Liver (tissue), 8 donors: ENCODE measurements at regions not wholly inside any gene's neighbourhood (a gene's known extent, or its start where the extent isn't known, plus 50 kb on each side); places are given as distances from the start of the nearest gene placed in this dataset.

ENCODE experiments used
- DNase-seq: peaks from one replicate; pipeline ENCODE4 v3.0.0-alpha.2; 2017; ENCODE audit warnings: low spot score
- H3K27ac ChIP-seq, 2 donors: one replicate each; pipeline ENCODE4 v1.7.0; 2013; ENCODE audit warnings: inconsistent platforms in 2 of 2, low read length in 2 of 2, control low read depth in 1 of 2, low read depth in 1 of 2, mild to moderate bottlenecking in 1 of 2
- H3K27me3 ChIP-seq, 4 donors: one replicate each; pipeline versions ENCODE4 v1.6.1 to v1.7.0; 2013; ENCODE audit warnings: low read length in 3 of 4, inconsistent platforms in 1 of 4, mild to moderate bottlenecking in 1 of 4, moderate library complexity in 1 of 4; ENCODE audit not compliant: control insufficient read depth in 4 of 4, insufficient read depth in 4 of 4
- H3K36me3 ChIP-seq, 4 donors: one replicate each; pipeline versions ENCODE4 v1.6.1 to v1.7.0; 2013; ENCODE audit warnings: low read length in 3 of 4, mild to moderate bottlenecking in 3 of 4, low read depth in 1 of 4, moderate library complexity in 1 of 4; ENCODE audit not compliant: control insufficient read depth in 4 of 4, insufficient read depth in 3 of 4
- H3K4me1 ChIP-seq, 4 donors: one replicate each; pipeline versions ENCODE4 v1.6.1 to v1.7.0; 2013; ENCODE audit warnings: low read length in 3 of 4, mild to moderate bottlenecking in 3 of 4, moderate library complexity in 1 of 4; ENCODE audit not compliant: control insufficient read depth in 4 of 4, insufficient read depth in 4 of 4
- H3K4me3 ChIP-seq, 3 donors: one replicate each; pipeline versions ENCODE4 v1.6.1 to v1.7.0; 2013; ENCODE audit warnings: low read length in 3 of 3, control low read depth in 1 of 3, low read depth in 1 of 3, mild to moderate bottlenecking in 1 of 3
- H3K9ac ChIP-seq, 2 donors: one replicate each; pipeline ENCODE4 v1.7.0; 2013; ENCODE audit warnings: low read length in 2 of 2, mild to moderate bottlenecking in 2 of 2, moderate library complexity in 2 of 2, control low read depth in 1 of 2, low read depth in 1 of 2
- H3K9me3 ChIP-seq, 4 donors: one replicate each; pipeline versions ENCODE4 v1.6.1 to v1.7.0; 2013; ENCODE audit warnings: low read length in 3 of 4; ENCODE audit not compliant: control insufficient read depth in 4 of 4
- EGR1 ChIP-seq, 2 donors: IDR thresholded peaks; 2 replicates each; pipeline ENCODE4 v1.6.1; 2016 to 2018; ENCODE audit warnings: antibody characterized with exemption in 2 of 2, low read depth in 2 of 2
- GABPA ChIP-seq, 2 donors: IDR thresholded peaks in 1 of 2; conservative IDR thresholded peaks in 1 of 2; 2 replicates each; pipeline ENCODE4 v1.6.1; 2016; ENCODE audit warnings: antibody characterized with exemption in 2 of 2, mild to moderate bottlenecking in 1 of 2, moderate library complexity in 1 of 2
- HNF4A ChIP-seq, 2 donors: conservative IDR thresholded peaks; 2 replicates each; pipeline ENCODE4 v1.6.1; 2016; ENCODE audit warnings: antibody characterized with exemption in 2 of 2, mild to moderate bottlenecking in 2 of 2
- HNF4G ChIP-seq: IDR thresholded peaks from 2 replicates; pipeline ENCODE4 v1.6.1; 2016; ENCODE audit warnings: antibody characterized with exemption
- JUND ChIP-seq, 2 donors: IDR thresholded peaks; 2 replicates each; pipeline ENCODE4 v1.6.1; 2016; ENCODE audit warnings: antibody characterized with exemption in 2 of 2
- NR2F2 ChIP-seq: IDR thresholded peaks from 2 replicates; pipeline ENCODE4 v1.6.1; 2016; ENCODE audit warnings: antibody characterized with exemption
- RAD21 ChIP-seq, 2 donors: IDR thresholded peaks; 2 replicates each; pipeline ENCODE4 v1.6.1; 2016; ENCODE audit warnings: antibody characterized with exemption in 2 of 2, mild to moderate bottlenecking in 2 of 2
- RXRA ChIP-seq, 2 donors: IDR thresholded peaks; 2 replicates each; pipeline ENCODE4 v1.6.1; 2017 to 2018; ENCODE audit warnings: antibody characterized with exemption in 2 of 2, mild to moderate bottlenecking in 1 of 2
- SP1 ChIP-seq: IDR thresholded peaks from 2 replicates; pipeline ENCODE4 v1.6.1; 2018; ENCODE audit warnings: antibody characterized with exemption, mild to moderate bottlenecking
- TAF1 ChIP-seq: conservative IDR thresholded peaks from 2 replicates; pipeline ENCODE4 v1.6.1; 2016; ENCODE audit warnings: antibody characterized with exemption, mild to moderate bottlenecking
- YY1 ChIP-seq: IDR thresholded peaks from 2 replicates; pipeline ENCODE4 v1.6.1; 2016; ENCODE audit warnings: antibody characterized with exemption, mild to moderate bottlenecking
- whole genome bisulfite sequencing: extraction: QIAGEN DNeasy Blood & Tissue Kit; methylation state at CpG from one replicate; pipeline ENCODE4 v1.1.7; 2013; 5-methylcytosine and 5-hydroxymethylcytosine counted together
- TF ChIP-seq, protein P1 (sequence below): IDR thresholded peaks from 2 replicates; pipeline ENCODE4 v1.6.1; 2016; ENCODE audit warnings: antibody characterized with exemption, mild to moderate bottlenecking
- TF ChIP-seq, protein P2 (sequence below): IDR thresholded peaks from 2 replicates; pipeline ENCODE4 v1.6.1; 2016; ENCODE audit warnings: antibody characterized with exemption
- TF ChIP-seq, protein P3 (sequence below): IDR thresholded peaks from 2 replicates; pipeline ENCODE4 v1.6.1; 2016; ENCODE audit warnings: antibody characterized with exemption
- TF ChIP-seq, protein P4 (sequence below): fragments of 150-350 bp; IDR thresholded peaks from 2 replicates; pipeline ENCODE4 v1.5.1; 2017; ENCODE audit warnings: improper control_type of control experiment, low read depth, low read length; ENCODE audit not compliant: missing input control
- donor health status: healthy.
- donor health status: healthy.
- donor health status: healthy.
- donor health status: healthy.
- donor health status: healthy.

DNA sequence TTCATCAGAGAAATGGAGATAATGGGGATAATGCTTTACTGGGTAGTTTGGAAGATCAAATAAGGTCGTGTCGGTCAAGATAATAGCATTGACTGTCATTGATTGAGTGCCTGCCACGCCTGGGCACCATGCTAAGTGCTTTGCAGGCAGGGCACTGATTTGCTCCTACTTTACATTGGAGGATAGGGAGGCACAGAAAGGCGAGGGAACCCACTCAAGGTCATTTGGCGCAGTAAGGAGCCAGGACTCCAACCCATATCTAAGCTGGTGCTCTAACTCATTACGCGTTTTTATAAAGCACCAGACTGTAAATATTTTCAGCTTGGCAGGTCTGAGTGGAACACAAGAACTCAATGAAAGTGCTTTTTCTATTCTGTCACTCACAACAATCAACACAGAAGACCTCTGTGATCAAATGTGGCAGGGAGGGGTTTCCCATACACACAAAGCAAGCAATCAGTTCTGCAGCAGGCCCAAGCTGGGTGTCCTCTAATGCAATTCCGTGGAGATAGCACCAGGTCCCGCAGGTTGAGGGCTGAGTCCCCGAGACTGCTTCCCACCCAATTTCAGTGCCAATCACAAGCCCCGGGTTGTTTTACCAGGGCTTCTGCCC, 373.6 kb downstream of the CDH26 start:
- WGBS: 77% methylated on average over 11 of the region's 11 CpGs
- H3K36me3 ChIP-seq: no peaks in the 10 kb centered on the region
- H3K9ac ChIP-seq: no peak overlapping the region
- H3K27me3 ChIP-seq: no peaks in the 10 kb centered on the region
- no peak overlapping the region for H3K4me3 ChIP-seq
- H3K4me1 ChIP-seq: no peaks in the 10 kb centered on the region
- DNase-seq: no peak
- TF ChIP-seq RXRA (IDR thresholded peaks at IDR 0.05): no peak
- no peak for TF ChIP-seq SP1
- no peak for TF ChIP-seq TAF1
- TF ChIP-seq, protein P1, sequence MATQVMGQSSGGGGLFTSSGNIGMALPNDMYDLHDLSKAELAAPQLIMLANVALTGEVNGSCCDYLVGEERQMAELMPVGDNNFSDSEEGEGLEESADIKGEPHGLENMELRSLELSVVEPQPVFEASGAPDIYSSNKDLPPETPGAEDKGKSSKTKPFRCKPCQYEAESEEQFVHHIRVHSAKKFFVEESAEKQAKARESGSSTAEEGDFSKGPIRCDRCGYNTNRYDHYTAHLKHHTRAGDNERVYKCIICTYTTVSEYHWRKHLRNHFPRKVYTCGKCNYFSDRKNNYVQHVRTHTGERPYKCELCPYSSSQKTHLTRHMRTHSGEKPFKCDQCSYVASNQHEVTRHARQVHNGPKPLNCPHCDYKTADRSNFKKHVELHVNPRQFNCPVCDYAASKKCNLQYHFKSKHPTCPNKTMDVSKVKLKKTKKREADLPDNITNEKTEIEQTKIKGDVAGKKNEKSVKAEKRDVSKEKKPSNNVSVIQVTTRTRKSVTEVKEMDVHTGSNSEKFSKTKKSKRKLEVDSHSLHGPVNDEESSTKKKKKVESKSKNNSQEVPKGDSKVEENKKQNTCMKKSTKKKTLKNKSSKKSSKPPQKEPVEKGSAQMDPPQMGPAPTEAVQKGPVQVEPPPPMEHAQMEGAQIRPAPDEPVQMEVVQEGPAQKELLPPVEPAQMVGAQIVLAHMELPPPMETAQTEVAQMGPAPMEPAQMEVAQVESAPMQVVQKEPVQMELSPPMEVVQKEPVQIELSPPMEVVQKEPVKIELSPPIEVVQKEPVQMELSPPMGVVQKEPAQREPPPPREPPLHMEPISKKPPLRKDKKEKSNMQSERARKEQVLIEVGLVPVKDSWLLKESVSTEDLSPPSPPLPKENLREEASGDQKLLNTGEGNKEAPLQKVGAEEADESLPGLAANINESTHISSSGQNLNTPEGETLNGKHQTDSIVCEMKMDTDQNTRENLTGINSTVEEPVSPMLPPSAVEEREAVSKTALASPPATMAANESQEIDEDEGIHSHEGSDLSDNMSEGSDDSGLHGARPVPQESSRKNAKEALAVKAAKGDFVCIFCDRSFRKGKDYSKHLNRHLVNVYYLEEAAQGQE: no peak
- no peaks in the 10 kb centered on the region for H3K9me3 ChIP-seq
- no peak overlapping the region for H3K27ac ChIP-seq

DNA sequence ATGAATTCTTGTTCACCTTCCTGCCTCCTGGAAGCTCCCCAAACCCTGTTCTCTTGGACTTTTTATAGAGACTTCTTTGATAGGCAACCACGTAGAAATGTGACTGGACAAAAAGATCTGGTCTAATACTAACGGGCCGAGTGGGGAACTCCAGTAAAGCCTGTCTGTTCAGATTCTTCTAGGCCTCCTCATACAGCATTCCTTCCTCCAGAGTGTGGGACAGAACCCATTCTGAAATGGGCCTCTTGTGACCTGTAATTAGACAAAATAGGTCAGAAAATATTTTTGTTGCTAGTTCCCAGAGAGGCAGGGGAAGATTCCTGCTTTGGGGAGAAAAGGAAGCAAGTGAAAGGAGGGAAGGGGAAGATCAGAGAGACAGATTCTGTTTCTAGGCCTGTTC, 374.3 kb downstream of the CDH26 start:
- no peak for DNase-seq
- TF ChIP-seq GABPA (IDR thresholded peaks at IDR 0.05 in 1 of 2, conservative IDR thresholded peaks at IDR 0.05 in 1 of 2) (no peak), EGR1 (IDR thresholded peaks at IDR 0.05; ENCODE audit: low read depth in 2 of 2) (no peak), TAF1 (no peak), HNF4A (conservative IDR thresholded peaks at IDR 0.05) (no peak), HNF4G (no peak), JUND (IDR thresholded peaks at IDR 0.05) (no peak), NR2F2 (no peak), YY1 (no peak), RAD21 (IDR thresholded peaks at IDR 0.05) (no peak), SP1 (no peak)
- TF ChIP-seq, protein P2, sequence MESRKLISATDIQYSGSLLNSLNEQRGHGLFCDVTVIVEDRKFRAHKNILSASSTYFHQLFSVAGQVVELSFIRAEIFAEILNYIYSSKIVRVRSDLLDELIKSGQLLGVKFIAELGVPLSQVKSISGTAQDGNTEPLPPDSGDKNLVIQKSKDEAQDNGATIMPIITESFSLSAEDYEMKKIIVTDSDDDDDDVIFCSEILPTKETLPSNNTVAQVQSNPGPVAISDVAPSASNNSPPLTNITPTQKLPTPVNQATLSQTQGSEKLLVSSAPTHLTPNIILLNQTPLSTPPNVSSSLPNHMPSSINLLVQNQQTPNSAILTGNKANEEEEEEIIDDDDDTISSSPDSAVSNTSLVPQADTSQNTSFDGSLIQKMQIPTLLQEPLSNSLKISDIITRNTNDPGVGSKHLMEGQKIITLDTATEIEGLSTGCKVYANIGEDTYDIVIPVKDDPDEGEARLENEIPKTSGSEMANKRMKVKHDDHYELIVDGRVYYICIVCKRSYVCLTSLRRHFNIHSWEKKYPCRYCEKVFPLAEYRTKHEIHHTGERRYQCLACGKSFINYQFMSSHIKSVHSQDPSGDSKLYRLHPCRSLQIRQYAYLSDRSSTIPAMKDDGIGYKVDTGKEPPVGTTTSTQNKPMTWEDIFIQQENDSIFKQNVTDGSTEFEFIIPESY: no peak
- TF ChIP-seq, protein P3, sequence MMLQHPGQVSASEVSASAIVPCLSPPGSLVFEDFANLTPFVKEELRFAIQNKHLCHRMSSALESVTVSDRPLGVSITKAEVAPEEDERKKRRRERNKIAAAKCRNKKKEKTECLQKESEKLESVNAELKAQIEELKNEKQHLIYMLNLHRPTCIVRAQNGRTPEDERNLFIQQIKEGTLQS: no peak
- TF ChIP-seq, protein P4, sequence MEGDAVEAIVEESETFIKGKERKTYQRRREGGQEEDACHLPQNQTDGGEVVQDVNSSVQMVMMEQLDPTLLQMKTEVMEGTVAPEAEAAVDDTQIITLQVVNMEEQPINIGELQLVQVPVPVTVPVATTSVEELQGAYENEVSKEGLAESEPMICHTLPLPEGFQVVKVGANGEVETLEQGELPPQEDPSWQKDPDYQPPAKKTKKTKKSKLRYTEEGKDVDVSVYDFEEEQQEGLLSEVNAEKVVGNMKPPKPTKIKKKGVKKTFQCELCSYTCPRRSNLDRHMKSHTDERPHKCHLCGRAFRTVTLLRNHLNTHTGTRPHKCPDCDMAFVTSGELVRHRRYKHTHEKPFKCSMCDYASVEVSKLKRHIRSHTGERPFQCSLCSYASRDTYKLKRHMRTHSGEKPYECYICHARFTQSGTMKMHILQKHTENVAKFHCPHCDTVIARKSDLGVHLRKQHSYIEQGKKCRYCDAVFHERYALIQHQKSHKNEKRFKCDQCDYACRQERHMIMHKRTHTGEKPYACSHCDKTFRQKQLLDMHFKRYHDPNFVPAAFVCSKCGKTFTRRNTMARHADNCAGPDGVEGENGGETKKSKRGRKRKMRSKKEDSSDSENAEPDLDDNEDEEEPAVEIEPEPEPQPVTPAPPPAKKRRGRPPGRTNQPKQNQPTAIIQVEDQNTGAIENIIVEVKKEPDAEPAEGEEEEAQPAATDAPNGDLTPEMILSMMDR: no peak
- WGBS: 83% methylated on average over 3 of the region's 3 CpGs
- Histone ChIP-seq H3K27me3 (no peaks in the 10 kb centered on the region), H3K9ac (no peak overlapping the region), H3K27ac (no peak overlapping the region), H3K4me3 (no peak overlapping the region), H3K4me1 (no peaks in the 10 kb centered on the region), H3K9me3 (no peaks in the 10 kb centered on the region), H3K36me3 (no peaks in the 10 kb centered on the region)
